ACHN (cell line): ENCODE measurements at regions not wholly inside any gene's neighbourhood (a gene's known extent, or its start where the extent isn't known, plus 50 kb on each side); places are given as distances from the start of the nearest gene placed in this dataset.
A peak's percentile ranks its signal among the peaks of the same experiment; 100 is the strongest.

Experiments used
- DNase-seq: peaks from one replicate; pipeline ENCODE4 v3.0.0-alpha.2; 2015
- in situ Hi-C: cut with HindIII; loops from 2 replicates; pipeline ENCODE4 v1.10.0; 2017; ENCODE audit warnings: low sequenced_read_pairs, low pct_ligation_motif_present, low pct_unique_long_range_greater_than_20kb

- DNase-seq: peak; percentile 77
- in situ Hi-C loops: no loop called here
Observed at GRCh38 chr10:123583639-123584418, 82.3 kb upstream of the GPR26 start.

DNA sequence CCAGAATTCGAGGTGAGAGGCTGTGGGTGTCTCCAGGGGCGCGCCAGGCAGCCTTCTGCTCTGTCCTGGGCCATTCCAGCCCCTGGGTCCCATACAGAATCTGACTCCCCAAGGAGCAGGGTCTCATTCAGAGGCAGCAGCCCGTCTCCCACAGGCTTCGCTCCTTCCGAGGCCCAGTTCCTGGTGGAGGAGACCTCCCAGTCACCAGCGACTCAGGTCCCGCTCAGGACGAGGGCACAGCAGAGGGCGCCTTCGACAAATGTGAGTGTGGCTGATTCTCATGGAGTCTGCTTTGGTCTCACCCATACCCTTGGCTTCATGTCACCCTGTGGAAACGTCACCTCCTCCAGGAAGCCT lies 81.8 kb upstream of the GPR26 start:
- DNase-seq: no peak

DNA sequence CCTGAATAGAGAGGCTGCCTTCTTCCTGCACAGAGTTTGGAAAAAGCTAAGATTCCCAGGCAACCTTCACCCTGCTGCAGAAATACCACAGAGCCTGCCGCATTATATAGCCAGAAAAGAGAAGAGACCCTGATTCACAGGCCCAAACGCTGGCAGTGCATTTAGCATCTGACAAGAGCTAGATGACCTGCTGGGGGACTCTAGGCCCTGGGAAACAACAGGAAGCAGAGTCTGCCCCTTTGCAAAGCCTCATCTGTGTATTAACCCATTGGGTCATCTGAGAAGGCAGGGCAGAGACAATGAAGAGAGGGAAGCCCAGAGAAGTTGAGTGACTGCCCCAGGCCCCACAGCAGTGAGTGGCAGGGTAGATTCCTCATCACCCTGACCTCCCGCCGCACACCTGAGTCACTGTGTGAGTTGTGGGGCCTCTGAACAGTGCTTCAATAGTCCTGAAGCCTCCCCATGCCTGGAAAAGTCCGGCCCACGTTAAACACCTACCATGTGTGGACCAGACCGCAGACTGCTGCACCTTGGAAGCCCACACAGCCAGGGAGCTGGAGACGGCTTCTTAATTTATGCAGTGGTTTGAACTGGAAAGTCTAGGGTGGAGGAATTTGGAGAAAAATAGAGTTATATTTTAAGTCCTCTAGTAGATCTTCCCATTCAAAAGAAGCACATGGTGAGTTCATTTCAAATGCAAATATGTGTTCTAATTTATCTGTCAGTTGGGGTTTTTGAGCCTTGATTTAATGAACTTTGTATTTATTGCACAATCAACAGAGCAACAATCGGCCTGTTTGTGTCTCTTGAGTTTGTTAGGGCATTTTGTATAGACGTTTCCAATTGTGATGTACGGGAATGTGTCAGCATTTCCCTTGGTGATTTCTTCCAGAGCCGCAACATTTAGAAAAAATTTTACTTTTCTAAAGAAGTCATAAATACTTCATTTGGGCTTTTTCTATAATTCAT lies 80.4 kb upstream of the GPR26 start:
- DNase-seq: no peak
- in situ Hi-C loops: no loop called here

More for the DNA sequence above, 81.8 kb upstream of the GPR26 start:
- in situ Hi-C loops: no loop called here

- DNase-seq: no peak
- in situ Hi-C loops: no loop called here
Observed at GRCh38 chr10:123587110-123587509, 79.0 kb upstream of the GPR26 start.

GRCh38 chr10:123588386-123588914 lies 77.7 kb upstream of the GPR26 start:
- in situ Hi-C loops: no loop called here

GRCh38 chr10:123595661-123596060 lies 70.5 kb upstream of the GPR26 start:
- in situ Hi-C loops: no loop called here
- no peak for DNase-seq

More at GRCh38 chr10:123588386-123588914, 77.7 kb upstream of the GPR26 start:
- DNase-seq: no peak

DNA sequence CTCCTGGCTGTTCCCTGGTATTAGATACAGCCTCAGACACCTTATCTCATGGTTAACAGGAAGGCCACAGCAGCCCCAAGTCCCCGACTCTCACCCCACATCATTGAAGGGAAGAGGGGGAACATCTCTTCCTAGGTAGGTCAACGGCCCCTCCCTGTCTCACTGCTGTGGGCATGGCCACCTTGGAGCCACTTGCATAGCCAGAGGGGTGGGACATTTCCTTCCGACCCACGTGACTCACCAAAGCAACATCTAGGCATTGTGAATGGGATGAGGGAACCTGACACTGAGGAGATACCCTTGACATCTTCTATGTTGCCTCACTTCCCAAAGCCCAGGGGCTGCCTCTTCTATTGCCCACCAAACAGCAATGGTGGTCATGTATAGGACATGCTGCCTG lies 68.5 kb upstream of the GPR26 start:
- in situ Hi-C loops: no loop called here
- DNase-seq: no peak

- in situ Hi-C loops: no loop called here
- no peak for DNase-seq
Observed at GRCh38 chr10:123599366-123599849, 66.7 kb upstream of the GPR26 start.

DNA sequence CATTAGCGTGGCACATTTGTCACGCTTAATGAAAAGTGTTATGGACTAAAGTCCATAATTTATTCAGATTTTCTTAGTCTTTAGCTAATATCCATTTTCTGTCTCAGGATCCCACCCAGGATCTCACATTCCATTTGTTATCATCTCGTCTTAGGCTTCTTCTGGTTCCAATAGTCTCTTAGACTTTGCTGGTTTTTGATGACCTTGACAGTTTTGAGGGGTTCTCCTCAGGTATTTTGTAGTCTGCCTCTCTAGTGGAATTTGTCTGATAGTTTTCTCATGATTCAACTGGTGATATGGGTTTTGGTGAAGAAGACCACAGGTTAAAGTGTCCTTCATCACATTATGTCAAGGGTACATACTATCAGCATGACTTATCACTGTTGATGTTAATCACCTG lies 66.0 kb upstream of the GPR26 start:
- no peak for DNase-seq
- in situ Hi-C loops: no loop called here

DNA sequence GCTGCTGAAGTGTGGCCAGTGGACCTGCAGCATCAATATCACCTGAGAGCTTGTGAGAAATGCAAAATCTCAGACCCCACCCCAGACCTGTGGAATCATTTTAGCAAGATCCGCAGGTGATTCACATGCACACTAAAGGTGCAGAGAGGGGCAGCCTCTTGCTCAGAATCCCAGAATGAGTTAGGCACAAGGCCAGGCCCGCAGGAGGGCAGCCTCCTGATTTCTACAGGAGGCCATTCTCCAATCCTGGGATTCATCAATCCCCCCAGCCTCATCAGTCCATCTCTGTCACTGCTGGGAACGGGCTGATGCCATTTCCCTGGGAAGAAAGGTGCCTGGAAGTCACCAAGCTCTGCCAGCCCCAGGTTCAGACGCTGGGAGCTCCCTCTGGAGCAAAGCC lies 63.0 kb upstream of the GPR26 start:
- DNase-seq: no peak
- in situ Hi-C loops: no loop called here

- DNase-seq: no peak
- in situ Hi-C loops: no loop called here
Observed at GRCh38 chr10:123604506-123604905, 61.6 kb upstream of the GPR26 start.

DNA sequence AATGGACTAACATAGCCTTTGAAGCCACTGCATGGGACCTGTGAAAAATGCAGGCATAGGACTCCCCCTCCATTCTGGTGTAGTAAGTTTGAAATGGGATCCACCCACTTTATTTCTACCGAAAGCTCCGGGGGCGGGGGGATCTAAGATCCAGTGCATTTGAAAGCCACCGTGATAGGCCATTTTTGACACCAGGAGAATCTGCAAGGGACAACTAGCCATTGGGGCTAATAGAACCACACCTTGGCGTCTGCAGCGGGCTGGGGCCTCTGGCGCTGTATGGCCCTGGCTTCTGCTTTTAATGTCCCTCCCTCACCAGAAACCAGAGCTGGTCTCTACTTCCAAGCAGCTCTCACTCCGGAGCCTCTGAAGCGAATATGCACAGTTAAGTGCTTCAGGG lies 60.1 kb upstream of the GPR26 start:
- in situ Hi-C loops: no loop called here
- no peak for DNase-seq

- in situ Hi-C loops: no loop called here
Observed at GRCh38 chr10:123606955-123607354, 59.2 kb upstream of the GPR26 start.

GRCh38 chr10:123607386-123607785 lies 58.8 kb upstream of the GPR26 start:
- DNase-seq: no peak
- in situ Hi-C loops: no loop called here

More at GRCh38 chr10:123606955-123607354, 59.2 kb upstream of the GPR26 start:
- no peak for DNase-seq

DNA sequence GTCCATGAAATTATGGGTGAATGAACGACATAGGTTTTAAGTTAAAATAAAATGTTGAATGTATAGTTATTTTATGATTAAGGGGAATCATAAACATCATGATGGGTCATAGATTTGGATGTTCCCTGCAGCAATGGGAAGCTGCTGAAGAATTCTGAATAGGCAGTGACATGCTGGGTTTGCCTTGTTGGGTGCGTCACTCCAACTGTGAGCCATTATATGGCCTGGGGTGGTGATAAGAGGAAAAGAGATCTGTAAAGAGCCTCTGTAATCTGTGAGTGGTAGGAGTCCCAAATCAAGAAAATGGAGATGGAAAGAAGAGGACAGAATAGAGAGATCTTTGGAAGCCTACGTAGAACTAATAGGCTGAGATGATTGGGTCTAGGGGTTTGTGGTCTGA lies 58.1 kb upstream of the GPR26 start:
- in situ Hi-C loops: no loop called here
- no peak for DNase-seq

- DNase-seq: no peak
- in situ Hi-C loops: no loop called here
Observed at GRCh38 chr10:123611243-123611642, 54.9 kb upstream of the GPR26 start.

GRCh38 chr10:123611876-123612275 lies 54.3 kb upstream of the GPR26 start:
- DNase-seq: no peak
- in situ Hi-C loops: no loop called here

- in situ Hi-C loops: no loop called here
- no peak for DNase-seq
Observed at GRCh38 chr10:123613346-123613850, 52.8 kb upstream of the GPR26 start.

DNA sequence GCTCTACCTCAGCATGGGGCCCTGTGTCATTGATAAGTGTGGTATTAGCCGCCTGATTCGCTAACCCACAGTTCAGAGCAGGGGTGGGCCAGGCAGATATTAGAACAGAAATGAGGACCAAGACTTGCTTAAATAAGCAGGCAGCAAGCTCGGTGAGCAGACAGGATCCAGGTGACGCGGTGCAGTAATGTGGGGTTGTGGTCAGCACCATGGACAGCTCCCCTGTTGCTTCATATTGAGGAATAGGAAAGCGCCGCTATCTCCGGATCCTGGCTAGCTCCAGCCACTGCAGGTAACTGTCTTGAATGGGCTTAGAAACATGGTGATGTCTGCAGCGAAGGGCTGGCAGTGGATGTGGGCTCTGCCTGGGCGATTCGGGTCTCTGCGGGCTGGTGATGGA lies 51.3 kb upstream of the GPR26 start:
- in situ Hi-C loops: no loop called here

More for the DNA sequence above, 51.3 kb upstream of the GPR26 start:
- peak; percentile 67 for DNase-seq
